ENCODE measurements at regions not wholly inside any gene's neighbourhood (a gene's known extent, or its start where the extent isn't known, plus 50 kb on each side); places are given as distances from the start of the nearest gene placed in this dataset.

DNA sequence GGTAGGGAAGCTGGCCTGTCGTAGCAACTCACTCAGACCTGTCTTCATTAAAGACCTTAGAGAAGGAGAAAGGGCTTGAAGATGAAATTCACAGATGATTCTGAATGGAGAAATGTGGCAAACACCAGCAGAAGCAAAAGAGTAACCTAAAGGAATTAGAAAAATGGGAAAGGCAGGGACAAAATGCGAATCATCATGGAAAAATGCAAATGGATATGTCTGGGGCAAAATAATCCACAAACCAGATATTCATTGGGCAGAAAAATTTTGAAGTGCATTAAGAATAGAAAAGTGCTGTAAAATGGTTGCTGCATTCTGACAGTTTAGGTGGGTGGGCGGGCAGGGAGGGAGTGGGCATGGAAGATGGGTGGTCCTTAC is 156.9 kb upstream of the RASGRP1 start:
- intact Hi-C loops (cut with DNase I): no loop called here
- no peak overlapping the region for H3K27ac ChIP-seq
- no peaks in the 10 kb centered on the region for H3K27me3 ChIP-seq
- DNase-seq (no peak), ATAC-seq (no peak)
- no peaks in the 10 kb centered on the region for H3K4me1 ChIP-seq
- no peak overlapping the region for H3K4me3 ChIP-seq
- TF ChIP-seq, protein P1, sequence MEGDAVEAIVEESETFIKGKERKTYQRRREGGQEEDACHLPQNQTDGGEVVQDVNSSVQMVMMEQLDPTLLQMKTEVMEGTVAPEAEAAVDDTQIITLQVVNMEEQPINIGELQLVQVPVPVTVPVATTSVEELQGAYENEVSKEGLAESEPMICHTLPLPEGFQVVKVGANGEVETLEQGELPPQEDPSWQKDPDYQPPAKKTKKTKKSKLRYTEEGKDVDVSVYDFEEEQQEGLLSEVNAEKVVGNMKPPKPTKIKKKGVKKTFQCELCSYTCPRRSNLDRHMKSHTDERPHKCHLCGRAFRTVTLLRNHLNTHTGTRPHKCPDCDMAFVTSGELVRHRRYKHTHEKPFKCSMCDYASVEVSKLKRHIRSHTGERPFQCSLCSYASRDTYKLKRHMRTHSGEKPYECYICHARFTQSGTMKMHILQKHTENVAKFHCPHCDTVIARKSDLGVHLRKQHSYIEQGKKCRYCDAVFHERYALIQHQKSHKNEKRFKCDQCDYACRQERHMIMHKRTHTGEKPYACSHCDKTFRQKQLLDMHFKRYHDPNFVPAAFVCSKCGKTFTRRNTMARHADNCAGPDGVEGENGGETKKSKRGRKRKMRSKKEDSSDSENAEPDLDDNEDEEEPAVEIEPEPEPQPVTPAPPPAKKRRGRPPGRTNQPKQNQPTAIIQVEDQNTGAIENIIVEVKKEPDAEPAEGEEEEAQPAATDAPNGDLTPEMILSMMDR (IDR thresholded peaks at IDR 0.05): no peak
- H3K36me3 ChIP-seq: no peaks in the 10 kb centered on the region
- H3K9me3 ChIP-seq: no peaks in the 10 kb centered on the region

DNA sequence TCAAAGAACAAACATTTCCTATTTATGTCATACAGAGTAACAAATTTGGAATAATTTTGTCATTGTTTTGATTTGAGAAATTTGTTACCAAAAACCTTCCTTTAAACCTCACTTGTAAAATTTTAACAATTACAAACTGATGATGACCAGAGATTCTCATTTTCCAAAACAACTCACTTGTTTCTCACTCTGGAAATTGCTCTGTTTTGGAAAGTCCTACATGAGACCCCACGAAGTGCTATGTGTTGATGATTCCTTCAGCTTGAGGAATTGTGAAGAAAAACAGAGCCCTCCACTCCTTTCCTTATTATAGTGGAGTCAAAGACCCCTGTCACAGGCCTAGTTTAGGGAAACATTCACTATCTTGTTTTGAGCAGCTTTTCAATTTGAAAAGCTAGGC is 157.6 kb upstream of the RASGRP1 start:
- intact Hi-C loops (cut with DNase I): no loop called here
- Histone ChIP-seq H3K4me3 (no peak overlapping the region), H3K27ac (no peak overlapping the region), H3K4me1 (no peaks in the 10 kb centered on the region), H3K36me3 (no peaks in the 10 kb centered on the region), H3K9me3 (no peaks in the 10 kb centered on the region), H3K27me3 (no peaks in the 10 kb centered on the region)
- no peak for ATAC-seq
- no peak for DNase-seq
- TF ChIP-seq, protein P1 (IDR thresholded peaks at IDR 0.05): no peak

DNA sequence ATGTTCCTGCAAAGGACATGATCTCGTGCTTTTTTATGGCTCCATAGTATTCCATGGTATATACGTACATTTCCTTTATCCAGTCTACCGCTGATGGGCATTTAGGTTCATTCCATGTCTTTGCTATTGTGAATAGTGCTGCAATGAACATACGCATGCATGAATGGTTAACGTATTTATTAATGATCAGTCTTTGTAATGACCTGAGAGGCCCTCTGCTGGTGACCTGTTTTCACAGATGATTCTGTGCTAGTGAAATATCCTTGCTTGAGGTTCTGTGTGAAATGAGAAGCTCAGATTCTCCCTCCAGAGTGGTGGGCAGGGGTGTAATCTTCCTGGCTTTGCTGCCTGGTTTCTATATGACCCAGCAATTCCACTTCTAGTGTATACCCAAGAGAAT is 160.2 kb upstream of the RASGRP1 start:
- H3K27me3 ChIP-seq: no peaks in the 10 kb centered on the region
- no peak for DNase-seq
- H3K36me3 ChIP-seq: no peaks in the 10 kb centered on the region
- H3K4me3 ChIP-seq: no peak overlapping the region
- H3K9me3 ChIP-seq: no peaks in the 10 kb centered on the region
- TF ChIP-seq, protein P1 (IDR thresholded peaks at IDR 0.05): no peak
- ATAC-seq: no peak
- intact Hi-C loops (cut with DNase I): no loop called here
- no peak overlapping the region for H3K27ac ChIP-seq
- H3K4me1 ChIP-seq: no peaks in the 10 kb centered on the region

DNA sequence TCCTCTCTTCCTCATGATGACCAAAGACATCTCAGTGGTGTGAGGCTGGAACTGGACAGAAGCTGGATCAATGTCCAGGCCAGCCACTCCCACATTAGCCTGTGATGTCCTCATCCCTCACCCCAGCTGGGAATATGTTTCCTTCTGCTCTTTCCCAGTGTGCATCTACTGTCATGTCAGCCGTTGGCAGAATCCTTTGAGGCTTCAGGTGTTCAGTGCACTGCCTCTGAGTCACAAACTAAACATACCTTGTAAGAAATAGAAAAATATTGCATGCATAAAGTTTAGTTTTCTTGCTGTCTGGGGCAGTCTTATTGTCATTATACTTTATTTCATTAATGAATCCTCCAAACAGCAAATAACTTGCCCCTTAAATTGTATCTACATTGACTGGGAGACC is 161.6 kb upstream of the RASGRP1 start:
- ATAC-seq: no peak
- intact Hi-C loops (cut with DNase I): no loop called here

DNA sequence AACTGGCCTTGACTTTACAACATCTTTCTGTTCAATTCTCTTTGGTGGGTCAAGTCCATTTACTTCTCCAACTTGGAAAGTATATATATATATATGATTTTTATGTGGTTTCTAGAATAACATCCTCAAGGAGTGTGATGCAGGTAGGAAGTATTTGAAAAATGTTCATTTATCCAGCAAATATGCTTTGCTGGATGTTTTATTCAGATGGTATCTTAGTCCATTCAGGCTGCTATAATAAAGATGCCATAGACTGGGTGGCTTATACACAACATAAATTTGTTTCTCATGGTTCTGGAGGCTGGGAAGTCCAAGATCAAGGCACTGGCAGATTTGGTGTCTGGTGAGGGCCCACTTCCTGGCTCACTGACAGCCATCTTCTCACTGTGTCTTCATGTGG is 168.7 kb upstream of the RASGRP1 start:
- no peak for DNase-seq
- Histone ChIP-seq H3K4me3 (no peak overlapping the region), H3K9me3 (no peaks in the 10 kb centered on the region), H3K27me3 (peaks cover 3% of the 10 kb centered on the region), H3K27ac (no peak overlapping the region), H3K4me1 (no peaks in the 10 kb centered on the region), H3K36me3 (no peaks in the 10 kb centered on the region)
- intact Hi-C loops (cut with DNase I): no loop called here
- no peak for ATAC-seq
- TF ChIP-seq, protein P1 (IDR thresholded peaks at IDR 0.05): no peak

More for the DNA sequence above, 161.6 kb upstream of the RASGRP1 start:
- Histone ChIP-seq H3K9me3 (no peaks in the 10 kb centered on the region), H3K27ac (no peak overlapping the region), H3K36me3 (no peaks in the 10 kb centered on the region), H3K4me1 (no peaks in the 10 kb centered on the region), H3K4me3 (no peak overlapping the region), H3K27me3 (no peaks in the 10 kb centered on the region)
- DNase-seq: no peak
- TF ChIP-seq, protein P1 (IDR thresholded peaks at IDR 0.05): no peak

DNA sequence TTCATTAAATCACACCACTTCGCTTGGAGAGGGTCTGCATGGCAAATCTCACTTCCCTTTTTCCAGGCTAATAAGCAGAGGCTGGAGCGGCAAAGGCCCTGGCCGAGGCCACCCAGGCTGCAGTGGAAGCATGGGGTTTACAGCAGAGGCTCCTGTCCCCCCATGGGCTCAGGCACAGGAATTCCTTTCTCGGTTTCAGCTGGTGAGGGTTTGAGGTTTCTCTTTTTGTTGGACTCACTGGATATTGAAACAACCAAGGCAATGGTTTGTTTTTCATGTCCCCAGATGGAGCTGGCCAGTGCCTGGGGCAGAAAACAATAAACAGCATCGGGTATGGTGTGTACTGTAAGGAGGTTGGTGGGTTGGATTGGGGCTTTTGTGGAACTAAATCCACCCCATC is 175.6 kb upstream of the RASGRP1 start:
- intact Hi-C loops (cut with DNase I): no loop called here
- TF ChIP-seq, protein P1 (IDR thresholded peaks at IDR 0.05): no peak
- Histone ChIP-seq H3K9me3 (no peaks in the 10 kb centered on the region), H3K36me3 (no peaks in the 10 kb centered on the region), H3K27ac (no peak overlapping the region), H3K4me3 (no peak overlapping the region), H3K4me1 (no peaks in the 10 kb centered on the region), H3K27me3 (peaks cover 3% of the 10 kb centered on the region)
- ATAC-seq (no peak), DNase-seq (no peak)
